ENCODE measurements at regions not wholly inside any gene's neighbourhood (a gene's known extent, or its start where the extent isn't known, plus 50 kb on each side); places are given as distances from the start of the nearest gene placed in this dataset.

DNA sequence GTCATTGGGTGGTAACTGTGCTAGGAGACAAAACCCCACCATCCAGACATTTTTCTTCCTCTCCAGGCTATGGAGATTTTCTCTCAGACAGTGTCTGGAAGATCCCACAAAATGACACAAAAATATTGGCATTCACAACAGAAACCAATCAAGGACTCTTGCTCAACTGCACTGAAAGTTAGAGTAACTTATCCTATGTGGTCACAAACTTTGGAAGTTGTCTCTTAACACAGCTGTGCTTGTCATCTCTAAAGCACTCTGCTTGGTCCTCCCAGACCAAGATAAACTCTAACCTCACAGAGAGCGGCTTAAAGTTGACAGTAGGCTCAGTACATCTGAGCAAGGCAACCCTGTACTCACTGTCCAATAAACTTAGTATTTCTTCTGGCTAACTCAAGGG lies 74.9 kb downstream of the AKR1C4 start:
- no peak for TF ChIP-seq CTCF (IDR thresholded peaks at IDR 0.05)
- TF ChIP-seq POLR2A (IDR thresholded peaks at IDR 0.05) = no peak
